H1 (cell line): ENCODE measurements at regions not wholly inside any gene's neighbourhood (a gene's known extent, or its start where the extent isn't known, plus 50 kb on each side); places are given as distances from the start of the nearest gene placed in this dataset.

Experiments
- BCL11A ChIP-seq, 2 experiments: IDR thresholded peaks; one replicate each; pipeline ENCODE4 v1.6.1; 2011; ENCODE audit warnings: low read depth in 2 of 2, low read length in 2 of 2, mild to moderate bottlenecking in 2 of 2
- FOSL1 ChIP-seq: IDR thresholded peaks from 2 replicates; pipeline ENCODE4 v1.6.1; 2011; ENCODE audit warnings: mild to moderate bottlenecking, low read depth, low read length, moderate library complexity; ENCODE audit not compliant: insufficient read depth
- POLR2AphosphoS5 ChIP-seq: IDR thresholded peaks from 2 replicates; pipeline ENCODE4 v1.6.1; 2011; ENCODE audit warnings: low read depth, low read length
- TF ChIP-seq, protein P1 (sequence below): IDR thresholded peaks from 2 replicates; pipeline ENCODE4 v1.6.1; 2011; ENCODE audit warnings: low read depth, mild to moderate bottlenecking, low read length; ENCODE audit not compliant: insufficient read depth
- TF ChIP-seq, protein P2 (sequence below): fragments of 300-600 bp; sonication (generic); IDR thresholded peaks from 2 replicates; pipeline ENCODE4 v1.7.1; 2012; ENCODE audit warnings: low read length, moderate library complexity, mild to moderate bottlenecking, inconsistent platforms; ENCODE audit not compliant: insufficient replicate concordance

DNA sequence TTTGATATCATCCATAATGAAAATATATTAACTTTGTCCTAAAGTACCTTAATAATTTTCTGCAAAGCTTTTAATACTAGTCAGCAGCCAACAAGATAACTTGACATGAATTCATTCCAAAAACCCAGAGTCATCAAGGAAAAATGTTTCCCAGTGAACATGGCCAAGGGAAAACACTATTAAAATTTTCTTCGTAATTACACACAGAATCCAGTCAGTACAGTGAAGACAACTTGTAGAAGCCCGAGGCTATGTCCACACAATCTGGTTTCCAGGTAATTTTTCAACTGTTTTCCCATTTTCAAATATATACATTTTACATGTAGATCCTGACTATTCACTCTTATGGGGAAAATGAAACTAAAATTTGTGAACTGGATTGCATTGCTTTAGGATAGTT lies 600.9 kb downstream of the CDH8 start (continued):
- TF ChIP-seq, protein P1, sequence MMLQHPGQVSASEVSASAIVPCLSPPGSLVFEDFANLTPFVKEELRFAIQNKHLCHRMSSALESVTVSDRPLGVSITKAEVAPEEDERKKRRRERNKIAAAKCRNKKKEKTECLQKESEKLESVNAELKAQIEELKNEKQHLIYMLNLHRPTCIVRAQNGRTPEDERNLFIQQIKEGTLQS: no peak
- TF ChIP-seq BCL11A (IDR thresholded peaks at IDR 0.05; ENCODE audit: low read depth in 2 of 2, low read length in 2 of 2) (no peak), FOSL1 (no peak), POLR2AphosphoS5 (no peak)
- TF ChIP-seq, protein P2, sequence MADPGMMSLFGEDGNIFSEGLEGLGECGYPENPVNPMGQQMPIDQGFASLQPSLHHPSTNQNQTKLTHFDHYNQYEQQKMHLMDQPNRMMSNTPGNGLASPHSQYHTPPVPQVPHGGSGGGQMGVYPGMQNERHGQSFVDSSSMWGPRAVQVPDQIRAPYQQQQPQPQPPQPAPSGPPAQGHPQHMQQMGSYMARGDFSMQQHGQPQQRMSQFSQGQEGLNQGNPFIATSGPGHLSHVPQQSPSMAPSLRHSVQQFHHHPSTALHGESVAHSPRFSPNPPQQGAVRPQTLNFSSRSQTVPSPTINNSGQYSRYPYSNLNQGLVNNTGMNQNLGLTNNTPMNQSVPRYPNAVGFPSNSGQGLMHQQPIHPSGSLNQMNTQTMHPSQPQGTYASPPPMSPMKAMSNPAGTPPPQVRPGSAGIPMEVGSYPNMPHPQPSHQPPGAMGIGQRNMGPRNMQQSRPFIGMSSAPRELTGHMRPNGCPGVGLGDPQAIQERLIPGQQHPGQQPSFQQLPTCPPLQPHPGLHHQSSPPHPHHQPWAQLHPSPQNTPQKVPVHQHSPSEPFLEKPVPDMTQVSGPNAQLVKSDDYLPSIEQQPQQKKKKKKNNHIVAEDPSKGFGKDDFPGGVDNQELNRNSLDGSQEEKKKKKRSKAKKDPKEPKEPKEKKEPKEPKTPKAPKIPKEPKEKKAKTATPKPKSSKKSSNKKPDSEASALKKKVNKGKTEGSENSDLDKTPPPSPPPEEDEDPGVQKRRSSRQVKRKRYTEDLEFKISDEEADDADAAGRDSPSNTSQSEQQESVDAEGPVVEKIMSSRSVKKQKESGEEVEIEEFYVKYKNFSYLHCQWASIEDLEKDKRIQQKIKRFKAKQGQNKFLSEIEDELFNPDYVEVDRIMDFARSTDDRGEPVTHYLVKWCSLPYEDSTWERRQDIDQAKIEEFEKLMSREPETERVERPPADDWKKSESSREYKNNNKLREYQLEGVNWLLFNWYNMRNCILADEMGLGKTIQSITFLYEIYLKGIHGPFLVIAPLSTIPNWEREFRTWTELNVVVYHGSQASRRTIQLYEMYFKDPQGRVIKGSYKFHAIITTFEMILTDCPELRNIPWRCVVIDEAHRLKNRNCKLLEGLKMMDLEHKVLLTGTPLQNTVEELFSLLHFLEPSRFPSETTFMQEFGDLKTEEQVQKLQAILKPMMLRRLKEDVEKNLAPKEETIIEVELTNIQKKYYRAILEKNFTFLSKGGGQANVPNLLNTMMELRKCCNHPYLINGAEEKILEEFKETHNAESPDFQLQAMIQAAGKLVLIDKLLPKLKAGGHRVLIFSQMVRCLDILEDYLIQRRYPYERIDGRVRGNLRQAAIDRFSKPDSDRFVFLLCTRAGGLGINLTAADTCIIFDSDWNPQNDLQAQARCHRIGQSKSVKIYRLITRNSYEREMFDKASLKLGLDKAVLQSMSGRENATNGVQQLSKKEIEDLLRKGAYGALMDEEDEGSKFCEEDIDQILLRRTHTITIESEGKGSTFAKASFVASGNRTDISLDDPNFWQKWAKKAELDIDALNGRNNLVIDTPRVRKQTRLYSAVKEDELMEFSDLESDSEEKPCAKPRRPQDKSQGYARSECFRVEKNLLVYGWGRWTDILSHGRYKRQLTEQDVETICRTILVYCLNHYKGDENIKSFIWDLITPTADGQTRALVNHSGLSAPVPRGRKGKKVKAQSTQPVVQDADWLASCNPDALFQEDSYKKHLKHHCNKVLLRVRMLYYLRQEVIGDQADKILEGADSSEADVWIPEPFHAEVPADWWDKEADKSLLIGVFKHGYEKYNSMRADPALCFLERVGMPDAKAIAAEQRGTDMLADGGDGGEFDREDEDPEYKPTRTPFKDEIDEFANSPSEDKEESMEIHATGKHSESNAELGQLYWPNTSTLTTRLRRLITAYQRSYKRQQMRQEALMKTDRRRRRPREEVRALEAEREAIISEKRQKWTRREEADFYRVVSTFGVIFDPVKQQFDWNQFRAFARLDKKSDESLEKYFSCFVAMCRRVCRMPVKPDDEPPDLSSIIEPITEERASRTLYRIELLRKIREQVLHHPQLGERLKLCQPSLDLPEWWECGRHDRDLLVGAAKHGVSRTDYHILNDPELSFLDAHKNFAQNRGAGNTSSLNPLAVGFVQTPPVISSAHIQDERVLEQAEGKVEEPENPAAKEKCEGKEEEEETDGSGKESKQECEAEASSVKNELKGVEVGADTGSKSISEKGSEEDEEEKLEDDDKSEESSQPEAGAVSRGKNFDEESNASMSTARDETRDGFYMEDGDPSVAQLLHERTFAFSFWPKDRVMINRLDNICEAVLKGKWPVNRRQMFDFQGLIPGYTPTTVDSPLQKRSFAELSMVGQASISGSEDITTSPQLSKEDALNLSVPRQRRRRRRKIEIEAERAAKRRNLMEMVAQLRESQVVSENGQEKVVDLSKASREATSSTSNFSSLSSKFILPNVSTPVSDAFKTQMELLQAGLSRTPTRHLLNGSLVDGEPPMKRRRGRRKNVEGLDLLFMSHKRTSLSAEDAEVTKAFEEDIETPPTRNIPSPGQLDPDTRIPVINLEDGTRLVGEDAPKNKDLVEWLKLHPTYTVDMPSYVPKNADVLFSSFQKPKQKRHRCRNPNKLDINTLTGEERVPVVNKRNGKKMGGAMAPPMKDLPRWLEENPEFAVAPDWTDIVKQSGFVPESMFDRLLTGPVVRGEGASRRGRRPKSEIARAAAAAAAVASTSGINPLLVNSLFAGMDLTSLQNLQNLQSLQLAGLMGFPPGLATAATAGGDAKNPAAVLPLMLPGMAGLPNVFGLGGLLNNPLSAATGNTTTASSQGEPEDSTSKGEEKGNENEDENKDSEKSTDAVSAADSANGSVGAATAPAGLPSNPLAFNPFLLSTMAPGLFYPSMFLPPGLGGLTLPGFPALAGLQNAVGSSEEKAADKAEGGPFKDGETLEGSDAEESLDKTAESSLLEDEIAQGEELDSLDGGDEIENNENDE: no peak
